ENCODE measurements at regions not wholly inside any gene's neighbourhood (a gene's known extent, or its start where the extent isn't known, plus 50 kb on each side); places are given as distances from the start of the nearest gene placed in this dataset.
"Not testable (repeated sequence)": the region's sequence is repeated elsewhere in the genome, so short reads cannot be mapped to it uniquely, and the experiment has no call there.

DNA sequence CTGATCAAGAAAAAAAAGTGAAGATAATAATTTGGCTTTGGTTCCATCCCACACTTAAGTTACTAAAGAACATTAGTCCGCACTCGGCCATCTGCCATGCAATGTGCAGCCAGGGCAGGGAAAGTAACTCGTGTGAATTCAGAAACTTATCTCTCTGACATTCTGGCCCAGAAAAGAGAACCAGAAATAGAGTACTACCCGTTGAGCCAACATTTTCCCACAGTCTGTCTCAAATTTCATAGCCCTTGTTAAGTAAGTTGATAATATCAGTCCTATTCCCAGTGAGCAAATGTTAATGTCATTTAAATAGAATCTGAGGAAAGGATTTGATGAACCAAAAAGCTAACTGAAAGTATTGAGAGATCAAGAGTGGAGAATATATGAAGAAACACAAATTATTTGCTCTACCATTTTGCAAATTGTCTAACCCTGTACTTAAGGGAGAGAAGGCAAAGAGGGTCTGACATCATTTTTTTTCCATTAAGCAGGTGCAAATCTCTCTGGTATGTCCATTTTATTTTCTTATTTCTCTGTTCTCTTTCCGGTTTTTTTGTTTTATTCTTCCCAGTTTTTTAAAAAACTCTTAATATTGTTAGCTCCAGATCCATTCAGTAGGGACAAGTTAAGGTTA is 156.3 kb downstream of the NDFIP2 start:
- DNase-seq: no peak

DNA sequence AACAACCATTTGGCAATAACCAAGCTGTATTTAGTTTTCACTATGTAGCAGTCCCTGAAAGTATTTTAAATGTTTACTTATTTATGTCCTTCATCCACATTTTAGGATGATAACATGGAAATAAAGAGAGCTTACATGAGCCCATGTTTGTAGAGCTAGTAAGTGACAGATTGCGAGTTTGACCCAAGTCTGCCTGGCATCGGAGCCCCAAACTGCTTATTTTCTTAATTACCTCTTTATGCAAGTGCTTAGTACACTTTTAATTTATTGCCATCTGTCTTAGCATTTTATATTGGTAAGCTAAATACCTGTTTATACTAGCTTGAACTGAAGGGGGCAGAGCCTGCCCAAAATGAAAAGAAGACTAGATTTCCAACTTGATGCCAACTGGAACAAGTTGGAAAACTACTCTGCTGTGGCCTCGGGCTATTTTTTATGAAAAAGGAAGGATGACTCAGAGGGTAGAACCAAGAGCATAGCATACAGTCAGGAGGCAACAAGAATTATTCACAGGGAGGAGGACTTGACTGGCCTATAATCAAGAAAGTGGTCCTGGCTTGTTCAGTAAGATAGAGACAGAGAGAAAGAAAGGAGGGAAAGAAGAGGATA is 150.2 kb downstream of the NDFIP2 start:
- DNase-seq: no peak

DNA sequence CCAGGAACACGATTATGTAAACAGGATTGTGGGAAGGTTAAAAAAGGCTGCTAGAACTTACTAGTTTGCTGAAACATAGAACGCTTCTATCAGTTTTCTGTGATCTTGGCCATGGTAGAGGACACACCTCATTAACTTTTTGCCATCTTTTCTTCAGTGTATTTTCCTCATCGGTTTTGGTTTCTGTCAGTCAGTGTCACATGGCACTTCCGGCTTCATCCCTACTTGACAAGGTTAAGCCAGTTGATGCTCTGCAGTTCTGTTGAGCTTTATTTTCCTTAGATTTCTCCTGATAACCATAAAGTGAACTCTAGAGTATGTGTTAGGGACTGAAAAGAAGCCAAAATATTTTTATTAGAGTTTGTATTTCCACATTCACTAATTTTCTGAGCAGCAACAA is 147.5 kb downstream of the NDFIP2 start:
- no peak for DNase-seq

- DNase-seq: no peak
Measured at GRCh38 chr13:79626924-79627323, 146.0 kb downstream of the NDFIP2 start.

DNA sequence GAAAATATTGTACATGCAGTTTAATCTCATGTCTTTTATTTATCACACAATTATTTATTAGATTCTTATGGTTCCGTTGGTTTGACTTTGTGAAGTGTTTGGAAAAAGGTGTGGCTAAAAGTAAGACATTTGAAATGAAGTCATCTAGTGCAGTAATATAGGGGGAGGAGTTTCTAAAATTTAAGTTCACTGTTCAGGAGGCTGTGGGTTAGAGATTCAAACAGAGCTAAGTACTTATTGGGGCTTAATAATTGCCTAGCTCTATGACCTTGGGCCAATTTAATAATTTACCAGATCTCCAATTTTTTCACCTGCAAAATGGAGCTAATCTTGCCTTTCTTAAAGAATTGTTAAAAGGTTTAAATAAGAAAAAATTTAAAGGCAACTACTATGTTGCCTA is 144.6 kb downstream of the NDFIP2 start:
- no peak for DNase-seq

DNA sequence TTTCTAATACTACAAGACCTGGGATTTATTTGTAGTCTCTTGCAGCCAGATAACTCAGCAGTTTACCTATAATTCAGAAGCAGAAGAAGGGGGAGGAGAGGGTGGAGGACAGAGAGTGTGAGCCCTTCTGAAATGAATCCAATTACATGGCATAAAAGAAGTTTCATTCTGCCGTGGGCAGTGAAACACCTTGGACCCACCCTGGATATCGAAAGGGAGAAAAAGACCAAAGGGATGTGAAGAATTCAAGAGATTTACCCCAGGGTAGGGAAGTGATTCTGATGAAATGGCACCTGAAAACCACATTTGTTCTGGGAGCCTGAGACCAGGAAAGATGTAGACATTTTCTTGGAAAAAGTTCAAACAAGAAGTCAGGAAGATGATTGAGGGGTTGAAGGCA is 140.9 kb downstream of the NDFIP2 start:
- DNase-seq: no peak

GRCh38 chr13:79621449-79621848 is 140.5 kb downstream of the NDFIP2 start:
- DNase-seq: no peak

- no peak for DNase-seq
Measured at GRCh38 chr13:79614250-79614918, 133.4 kb downstream of the NDFIP2 start.

DNA sequence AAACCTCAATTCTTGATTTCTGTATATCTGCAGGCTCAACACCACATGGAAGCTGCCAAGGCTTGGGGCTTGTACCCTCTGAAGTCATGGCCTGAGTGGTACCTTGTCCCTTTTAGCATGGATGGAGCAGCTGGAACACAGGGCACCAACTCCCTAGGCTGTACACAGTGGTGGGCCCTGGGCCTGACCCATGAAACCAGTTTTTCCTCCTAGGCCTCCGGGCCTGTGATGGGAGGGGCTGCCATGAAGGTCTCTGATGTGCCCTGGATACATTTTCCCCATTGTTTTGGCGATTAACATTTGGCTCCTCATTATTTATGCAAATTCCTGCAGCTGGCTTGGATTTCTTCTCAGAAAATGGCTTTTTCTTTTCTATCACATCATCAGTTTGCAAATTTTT is 131.6 kb downstream of the NDFIP2 start:
- DNase-seq: no peak

DNA sequence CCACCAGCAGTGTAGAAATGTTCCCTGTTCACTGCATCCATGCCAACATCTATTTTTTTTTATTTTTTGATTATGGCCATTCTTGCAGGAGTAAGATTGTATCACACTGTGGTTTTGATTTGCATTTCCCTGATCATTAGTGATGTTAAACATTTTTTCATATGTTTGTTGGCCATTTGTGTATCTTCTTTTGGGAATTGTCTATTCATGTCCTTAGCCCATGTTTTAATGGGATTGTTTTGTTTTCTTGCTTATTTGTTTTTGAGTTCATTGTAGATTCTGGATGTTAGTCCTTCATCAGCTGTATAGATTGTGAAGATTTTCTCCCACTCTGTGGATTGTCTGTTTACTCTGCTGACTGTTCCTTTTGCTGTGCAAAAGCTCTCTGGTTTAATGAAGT is 126.9 kb downstream of the NDFIP2 start:
- not testable (repeated sequence) for DNase-seq

Measured in NCI-H2171 (cell line).